SK-N-SH (cell line): ENCODE measurements at regions not wholly inside any gene's neighbourhood (a gene's known extent, or its start where the extent isn't known, plus 50 kb on each side); places are given as distances from the start of the nearest gene placed in this dataset.

ENCODE experiments used
- CTCF ChIA-PET: fragments of 300-600, 350-600 bp; formaldehyde crosslinking; extraction: SDS; loops from one replicate; lab custom pipeline; 2021; lab: Yijun Ruan, JAX
- POLR2A ChIA-PET: fragments of 350-600 bp; sonication (Branson Sonifier 250); formaldehyde crosslinking; extraction: SDS; loops from one replicate; lab custom pipeline; 2020; ENCODE audit warnings: antibody characterized with exemption, inconsistent platforms; lab: Yijun Ruan, JAX
- DNase-seq: peaks from one replicate; pipeline ENCODE4 v3.0.0; 2012
- H2AFZ ChIP-seq: fragments of 200-600 bp; sonication (generic); 2 replicates; pipeline ENCODE4 v1.8.1; 2016; ENCODE audit warnings: antibody characterized with exemption, mild to moderate bottlenecking, low read depth
- H3F3A ChIP-seq: fragments of 200-600 bp; sonication (generic); replicated peaks from 2 replicates; pipeline ENCODE3; 2016; ENCODE audit warnings: antibody characterized with exemption, mild to moderate bottlenecking; ENCODE audit not compliant: insufficient read depth
- H3K27ac ChIP-seq, 2 experiments: fragments of 200-500 bp in 1 of 2; fragments of 200-600 bp in 1 of 2; sonication (Bioruptor generic) in 1 of 2; sonication (generic), shearing (Covaris generic) in 1 of 2; 2 replicates each; pipeline versions ENCODE4 v1.5.1 to v1.6.1; 2014 to 2016; ENCODE audit warnings: low read depth in 2 of 2, inconsistent platforms in 1 of 2, low read length in 1 of 2, mild to moderate bottlenecking in 1 of 2, mixed read lengths in 1 of 2
- H3K27me3 ChIP-seq: fragments of 200-600 bp; sonication (generic), shearing (Covaris generic); 2 replicates; pipeline ENCODE4 v1.6.1; 2016; ENCODE audit warnings: mixed run types; ENCODE audit not compliant: insufficient read depth
- H3K36me3 ChIP-seq, 2 experiments: fragments of 200-500 bp in 1 of 2; fragments of 200-600 bp in 1 of 2; sonication (Bioruptor generic) in 1 of 2; sonication (generic) in 1 of 2; replicated peaks in 1 of 2; 2 replicates each; pipeline versions ENCODE3 to v1.5.1; 2014 to 2016; ENCODE audit warnings: low read length in 1 of 2, mild to moderate bottlenecking in 1 of 2; ENCODE audit not compliant: insufficient read depth in 2 of 2, control insufficient read depth in 1 of 2
- H3K4me1 ChIP-seq, 2 experiments: fragments of 200-500 bp in 1 of 2; fragments of 200-600 bp in 1 of 2; sonication (Bioruptor generic) in 1 of 2; sonication (generic), shearing (Covaris generic) in 1 of 2; 2 replicates each; pipeline versions ENCODE4 v1.5.1 to v1.6.1; 2014 to 2016; ENCODE audit warnings: low read depth in 1 of 2, low read length in 1 of 2, mixed run types in 1 of 2; ENCODE audit not compliant: insufficient read depth in 2 of 2, control insufficient read depth in 1 of 2
- H3K4me2 ChIP-seq: fragments of 200-600 bp; sonication (generic), shearing (Covaris generic); 2 replicates; pipeline ENCODE4 v1.6.1; 2017; ENCODE audit warnings: mixed run types
- H3K4me3 ChIP-seq, 2 experiments: fragments of 200-500 bp in 1 of 2; fragments of 200-600 bp in 1 of 2; sonication (Bioruptor generic) in 1 of 2; sonication (generic), shearing (Covaris generic) in 1 of 2; 2 replicates each; pipeline versions ENCODE4 v1.5.1 to v1.8.1; 2014 to 2016; ENCODE audit warnings: low read depth in 2 of 2, inconsistent platforms in 1 of 2, low read length in 1 of 2, mild to moderate bottlenecking in 1 of 2, mixed read lengths in 1 of 2, moderate library complexity in 1 of 2
- H3K79me2 ChIP-seq: fragments of 200-600 bp; sonication (generic); 2 replicates; pipeline ENCODE4 v1.8.1; 2017; ENCODE audit warnings: mild to moderate bottlenecking; ENCODE audit not compliant: insufficient read depth
- H3K9ac ChIP-seq: fragments of 200-600 bp; sonication (generic); 2 replicates; pipeline ENCODE4 v1.6.1; 2017; ENCODE audit warnings: mixed run types
- H3K9me2 ChIP-seq: fragments of 200-600 bp; sonication (generic); 2 replicates; pipeline ENCODE4 v1.6.1; 2017; ENCODE audit warnings: mixed run types
- H3K9me3 ChIP-seq: fragments of 200-600 bp; sonication (generic); 2 replicates; pipeline ENCODE4 v1.6.1; 2017; ENCODE audit warnings: mixed run types, mild to moderate bottlenecking, moderate library complexity
- H4K20me1 ChIP-seq: fragments of 200-600 bp; sonication (generic); 2 replicates; pipeline ENCODE4 v1.6.1; 2017; ENCODE audit warnings: mild to moderate bottlenecking, mixed run types; ENCODE audit not compliant: insufficient read depth
- FOSL2 ChIP-seq: IDR thresholded peaks from 2 replicates; pipeline ENCODE4 v1.4.0; 2012; ENCODE audit warnings: low read depth, mild to moderate bottlenecking, moderate library complexity, borderline replicate concordance
- GATA2 ChIP-seq: sonication (generic); formaldehyde crosslinking; IDR thresholded peaks from 2 replicates; pipeline ENCODE4 v1.5.0; 2020; ENCODE audit warnings: mild to moderate bottlenecking, missing genetic modification reagents
- JUND ChIP-seq: IDR thresholded peaks from 2 replicates; pipeline ENCODE4 v1.4.0; 2012
- MEF2A ChIP-seq: IDR thresholded peaks from 2 replicates; pipeline ENCODE4 v1.4.0; 2012; ENCODE audit warnings: low read depth, borderline replicate concordance
- RCOR1 ChIP-seq: fragments of 150-350 bp; IDR thresholded peaks from 2 replicates; pipeline ENCODE4 v1.6.1; 2017; ENCODE audit warnings: antibody characterized with exemption, low read length
- RXRA ChIP-seq: IDR thresholded peaks from 2 replicates; pipeline ENCODE4 v1.4.0; 2012; ENCODE audit warnings: low read depth, mild to moderate bottlenecking, borderline replicate concordance
- TEAD4 ChIP-seq: IDR thresholded peaks from 2 replicates; pipeline ENCODE4 v1.4.0; 2012; ENCODE audit warnings: mild to moderate bottlenecking, borderline replicate concordance; ENCODE audit not compliant: insufficient read depth
- WGBS: methylation state at CpG from one replicate; pipeline ENCODE4 v1.1.6; 2017; ENCODE audit warnings: low lambda C conversion rate; 5-methylcytosine and 5-hydroxymethylcytosine counted together
- TF ChIP-seq, protein P1 (sequence below): IDR thresholded peaks from 2 replicates; pipeline ENCODE4 v1.4.0; 2012; ENCODE audit warnings: low read depth, borderline replicate concordance
- TF ChIP-seq, protein P2 (sequence below): IDR thresholded peaks from 2 replicates; pipeline ENCODE4; 2012
- TF ChIP-seq, protein P3 (sequence below): fragments of 150-350 bp; IDR thresholded peaks from 2 replicates; pipeline ENCODE4 v1.6.1; 2016; ENCODE audit warnings: mild to moderate bottlenecking, low read depth, low read length
- TF ChIP-seq, protein P4 (sequence below): IDR thresholded peaks from 2 replicates; pipeline ENCODE4 v1.4.0; 2012; ENCODE audit warnings: low read depth

DNA sequence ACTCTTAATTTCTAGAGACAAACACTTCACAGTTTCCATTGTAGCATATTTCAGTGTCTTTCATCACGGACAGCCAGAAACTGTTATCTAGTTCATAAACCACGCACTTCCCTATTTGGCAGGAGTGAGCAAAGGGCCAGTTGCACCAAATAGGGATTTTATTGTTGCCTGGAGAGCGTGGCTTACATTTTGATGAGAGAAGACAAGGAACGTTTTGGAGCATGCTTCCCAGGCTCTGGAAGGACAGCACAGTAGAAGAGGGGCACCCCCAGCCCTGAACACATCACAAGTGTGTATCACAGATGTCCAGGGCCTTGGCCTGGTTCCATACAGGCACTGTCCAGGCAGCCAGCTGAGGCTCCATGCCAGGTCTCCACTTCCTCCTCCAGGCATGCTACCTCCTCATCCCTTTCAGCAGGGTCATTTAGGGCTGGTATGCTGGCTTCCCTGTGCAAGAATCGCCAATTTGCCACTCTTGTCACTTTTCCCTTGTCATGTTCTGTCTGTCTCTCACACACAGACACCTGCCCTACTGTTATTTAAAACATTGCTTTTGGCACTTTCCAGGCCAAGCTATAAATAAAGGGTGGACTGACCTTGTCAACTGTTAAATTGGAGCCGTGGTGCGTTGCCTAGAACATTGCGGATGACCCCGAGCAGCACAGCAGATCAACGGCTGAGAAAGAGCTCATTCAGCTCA, 235.0 kb upstream of the GMDS start:
- POLR2A ChIA-PET: no interaction called here
- Histone ChIP-seq H2AFZ (no peak overlapping the region), H3F3A (no peaks in the 10 kb centered on the region), H3K4me2 (no peak overlapping the region), H3K4me1 (peaks cover 0 to 12% of the 10 kb centered on the region in 2 experiments; a peak in 1 of 4 replicates), H3K27ac (no peak overlapping the region), H3K9me3 (no peaks in the 10 kb centered on the region), H3K4me3 (no peak overlapping the region), H3K36me3 (no peaks in the 10 kb centered on the region), H3K9me2 (no peaks in the 10 kb centered on the region), H3K9ac (no peak overlapping the region), H3K27me3 (no peaks in the 10 kb centered on the region; the same call in 1 of the 2 replicates), H4K20me1 (no peaks in the 10 kb centered on the region), H3K79me2 (no peaks in the 10 kb centered on the region)
- CTCF ChIA-PET: interaction anchor here (0.8 kb wide), 1 partner anchor 8 kb away, joined by 3 read pairs; no protein-coding TSS in a partner anchor
- DNase-seq: no peak
- 29% methylated on average over 10 of the region's 10 CpGs for WGBS
- TF ChIP-seq RCOR1 (no peak), GATA2 (CRISPR knock-in tag) (no peak), JUND (no peak), FOSL2 (no peak), TEAD4 (no peak), RXRA (no peak), MEF2A (no peak)
- TF ChIP-seq, protein P1, sequence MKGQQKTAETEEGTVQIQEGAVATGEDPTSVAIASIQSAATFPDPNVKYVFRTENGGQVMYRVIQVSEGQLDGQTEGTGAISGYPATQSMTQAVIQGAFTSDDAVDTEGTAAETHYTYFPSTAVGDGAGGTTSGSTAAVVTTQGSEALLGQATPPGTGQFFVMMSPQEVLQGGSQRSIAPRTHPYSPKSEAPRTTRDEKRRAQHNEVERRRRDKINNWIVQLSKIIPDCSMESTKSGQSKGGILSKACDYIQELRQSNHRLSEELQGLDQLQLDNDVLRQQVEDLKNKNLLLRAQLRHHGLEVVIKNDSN: no peak
- TF ChIP-seq, protein P2, sequence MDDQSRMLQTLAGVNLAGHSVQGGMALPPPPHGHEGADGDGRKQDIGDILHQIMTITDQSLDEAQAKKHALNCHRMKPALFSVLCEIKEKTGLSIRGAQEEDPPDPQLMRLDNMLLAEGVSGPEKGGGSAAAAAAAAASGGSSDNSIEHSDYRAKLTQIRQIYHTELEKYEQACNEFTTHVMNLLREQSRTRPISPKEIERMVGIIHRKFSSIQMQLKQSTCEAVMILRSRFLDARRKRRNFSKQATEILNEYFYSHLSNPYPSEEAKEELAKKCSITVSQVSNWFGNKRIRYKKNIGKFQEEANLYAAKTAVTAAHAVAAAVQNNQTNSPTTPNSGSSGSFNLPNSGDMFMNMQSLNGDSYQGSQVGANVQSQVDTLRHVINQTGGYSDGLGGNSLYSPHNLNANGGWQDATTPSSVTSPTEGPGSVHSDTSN: no peak

DNA sequence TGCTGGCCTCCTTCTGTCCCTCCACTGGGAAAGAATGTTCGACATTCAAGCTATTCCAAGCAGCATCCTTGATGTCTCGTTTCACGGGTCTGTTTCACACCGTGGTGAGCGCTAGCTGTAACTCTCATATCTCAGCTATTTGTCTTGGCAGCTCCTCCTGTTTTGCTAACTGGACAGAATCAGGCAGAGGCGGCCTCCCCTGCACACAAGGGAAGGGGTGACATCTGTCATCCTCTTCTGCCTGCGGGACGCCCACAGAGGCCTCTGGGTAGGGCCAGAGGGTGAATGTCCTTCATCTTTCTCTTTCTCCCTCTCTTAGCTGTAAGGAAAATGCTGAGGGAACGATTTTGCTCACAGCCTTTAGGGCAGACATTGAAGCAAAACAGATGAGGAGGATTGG, 232.8 kb upstream of the GMDS start:
- Histone ChIP-seq H3K4me3 (no peak overlapping the region), H3F3A (no peaks in the 10 kb centered on the region), H3K27ac (no peak overlapping the region), H3K79me2 (no peaks in the 10 kb centered on the region), H3K27me3 (peaks cover 2% of the 10 kb centered on the region; the same call in 1 of the 2 replicates), H3K4me1 (peaks cover 0 to 12% of the 10 kb centered on the region in 2 experiments; a peak in 1 of 4 replicates), H3K9me3 (no peaks in the 10 kb centered on the region), H3K36me3 (no peaks in the 10 kb centered on the region), H4K20me1 (no peaks in the 10 kb centered on the region), H3K4me2 (no peak overlapping the region), H3K9ac (no peak overlapping the region), H3K9me2 (no peaks in the 10 kb centered on the region), H2AFZ (no peak overlapping the region)
- CTCF ChIA-PET: no interaction called here
- 27% methylated on average over 9 of the region's 9 CpGs for WGBS
- POLR2A ChIA-PET: no interaction called here
- TF ChIP-seq, protein P3, sequence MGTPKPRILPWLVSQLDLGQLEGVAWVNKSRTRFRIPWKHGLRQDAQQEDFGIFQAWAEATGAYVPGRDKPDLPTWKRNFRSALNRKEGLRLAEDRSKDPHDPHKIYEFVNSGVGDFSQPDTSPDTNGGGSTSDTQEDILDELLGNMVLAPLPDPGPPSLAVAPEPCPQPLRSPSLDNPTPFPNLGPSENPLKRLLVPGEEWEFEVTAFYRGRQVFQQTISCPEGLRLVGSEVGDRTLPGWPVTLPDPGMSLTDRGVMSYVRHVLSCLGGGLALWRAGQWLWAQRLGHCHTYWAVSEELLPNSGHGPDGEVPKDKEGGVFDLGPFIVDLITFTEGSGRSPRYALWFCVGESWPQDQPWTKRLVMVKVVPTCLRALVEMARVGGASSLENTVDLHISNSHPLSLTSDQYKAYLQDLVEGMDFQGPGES: no peak
- TF ChIP-seq, protein P4, sequence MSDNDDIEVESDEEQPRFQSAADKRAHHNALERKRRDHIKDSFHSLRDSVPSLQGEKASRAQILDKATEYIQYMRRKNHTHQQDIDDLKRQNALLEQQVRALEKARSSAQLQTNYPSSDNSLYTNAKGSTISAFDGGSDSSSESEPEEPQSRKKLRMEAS: no peak
- no peak for TF ChIP-seq JUND
- no peak for DNase-seq
